K562 (cell line): ENCODE measurements at regions not wholly inside any gene's neighbourhood (a gene's known extent, or its start where the extent isn't known, plus 50 kb on each side); places are given as distances from the start of the nearest gene placed in this dataset.

Experiments used
- ATAC-seq: fragments of 200-7000 bp; cut with Tn5 transposase; 3 replicates; pipeline ENCODE4 v1.9.1; 2020; ENCODE audit warnings: moderate library complexity
- BruUV-seq: library from RNA; stranded (reverse); fragments of 400-500 nt; replicated peaks from 2 replicates; lab custom pipeline; 2021; lab: Mats Ljungman, UMichigan
- CTCF ChIA-PET: fragments of 300-600 bp; formaldehyde crosslinking; extraction: SDS; loops from one replicate; lab custom pipeline; 2021; ENCODE audit warnings: low intra/inter-chr PET ratio; lab: Yijun Ruan, JAX
- POLR2A ChIA-PET: fragments of 300-600, 350-650 bp; sonication (Branson Sonifier 250); formaldehyde crosslinking; extraction: SDS; loops from one replicate; lab custom pipeline; 2021; ENCODE audit warnings: antibody characterized with exemption, inconsistent platforms; lab: Yijun Ruan, JAX
- DNase-seq, 4 experiments: peaks; one replicate each; pipeline versions ENCODE4 v3.0.0 to v3.0.0-alpha.2; 2011 to 2018; ENCODE audit warnings: low spot score in 3 of 4, mixed read lengths in 3 of 4; ENCODE audit errors: extremely low read depth in 1 of 4
- FAIRE-seq: peaks from 2 replicates; lab custom pipeline; 2011; peaks lifted over from hg19 to GRCh38; lab: Jason Lieb, UNC
- H2AFZ ChIP-seq: 2 replicates; pipeline ENCODE4 v1.6.0; 2011; ENCODE audit warnings: low read depth, low read length, control low read depth, inconsistent platforms
- H3K27ac ChIP-seq: fragments of 200-600 bp; 3 replicates; pipeline ENCODE4 v1.8.0; 2011; ENCODE audit warnings: low read depth, mild to moderate bottlenecking, control low read depth, inconsistent platforms, low read length, moderate library complexity, mixed read lengths; ENCODE audit errors: extremely low read depth
- H3K27me3 ChIP-seq, 2 experiments: fragments of 300-600 bp in 1 of 2; 2 replicates in 1 of 2; 3 replicates in 1 of 2; pipeline versions ENCODE4 v1.6.0 to v1.8.0; 2011; ENCODE audit warnings: inconsistent platforms in 2 of 2, low read length in 2 of 2, mild to moderate bottlenecking in 1 of 2, mixed read lengths in 1 of 2, moderate library complexity in 1 of 2; ENCODE audit not compliant: control insufficient read depth in 2 of 2, insufficient read depth in 2 of 2
- H3K36me3 ChIP-seq: fragments of 300-600 bp; 3 replicates; pipeline ENCODE4 v1.8.0; 2011; ENCODE audit warnings: mild to moderate bottlenecking, low read length, inconsistent platforms; ENCODE audit not compliant: control insufficient read depth, insufficient read depth
- H3K4me1 ChIP-seq, 2 experiments: fragments of 200-600 bp in 1 of 2; replicated peaks in 1 of 2; 2 replicates in 1 of 2; 3 replicates in 1 of 2; pipeline versions ENCODE4 v1.5.1 to v1.8.0; 2011; ENCODE audit warnings: inconsistent platforms in 2 of 2, low read length in 2 of 2, mild to moderate bottlenecking in 1 of 2, mixed read lengths in 1 of 2, moderate library complexity in 1 of 2; ENCODE audit not compliant: control insufficient read depth in 2 of 2, insufficient read depth in 2 of 2
- H3K4me2 ChIP-seq: 2 replicates; pipeline ENCODE4 v1.6.1; 2011; ENCODE audit warnings: low read length, control low read depth, inconsistent platforms, mixed read lengths; ENCODE audit not compliant: insufficient read depth
- H3K4me3 ChIP-seq: fragments of 200-600 bp; sonication (generic), shearing (Covaris generic); 2 replicates; pipeline ENCODE4 v1.5.1; 2016; ENCODE audit warnings: control low read depth, inconsistent platforms
- H3K79me2 ChIP-seq: fragments of 200-600 bp; 3 replicates; pipeline ENCODE4 v1.8.0; 2011; ENCODE audit warnings: low read length, inconsistent platforms; ENCODE audit not compliant: control insufficient read depth, insufficient read depth
- H3K9ac ChIP-seq, 2 experiments: 2 replicates each; pipeline versions ENCODE4 v1.6.0 to v1.6.1; 2011; ENCODE audit warnings: low read depth in 2 of 2, low read length in 2 of 2, control low read depth in 1 of 2, inconsistent platforms in 1 of 2, mild to moderate bottlenecking in 1 of 2, mixed read lengths in 1 of 2; ENCODE audit not compliant: insufficient read depth in 1 of 2
- H3K9me1 ChIP-seq: one replicate; pipeline ENCODE4 v1.6.0; 2011; ENCODE audit warnings: inconsistent platforms, mild to moderate bottlenecking, low read length, moderate library complexity; ENCODE audit not compliant: control insufficient read depth, insufficient read depth
- H3K9me3 ChIP-seq: replicated peaks from 2 replicates; pipeline ENCODE4 v1.5.1; 2011; ENCODE audit warnings: low read depth, low read length, inconsistent platforms; ENCODE audit not compliant: control insufficient read depth, insufficient read depth
- H4K20me1 ChIP-seq: replicated peaks from 2 replicates; pipeline ENCODE4 v1.6.1; 2011; ENCODE audit warnings: low read length, inconsistent platforms, mixed read lengths; ENCODE audit not compliant: control insufficient read depth, insufficient read depth
- ERF ChIP-seq: fragments of 450-650 bp; formaldehyde crosslinking; IDR thresholded peaks from 2 replicates; pipeline ENCODE4 v1.4.0; 2020; ENCODE audit warnings: mild to moderate bottlenecking, mixed read lengths
- FOXK2 ChIP-seq, 2 experiments: fragments of 450-650 bp; IDR thresholded peaks in 1 of 2; conservative IDR thresholded peaks in 1 of 2; 2 replicates each; pipeline ENCODE4 v1.6.1; 2016; ENCODE audit warnings: low read depth in 2 of 2, mild to moderate bottlenecking in 1 of 2
- NBN ChIP-seq: fragments of 450-650 bp; IDR thresholded peaks from 2 replicates; pipeline ENCODE4 v1.6.1; 2016; ENCODE audit warnings: low read depth, mild to moderate bottlenecking
- PHF21A ChIP-seq: fragments of 450-650 bp; IDR thresholded peaks from 2 replicates; pipeline ENCODE4 v1.6.1; 2017; ENCODE audit warnings: low read depth, borderline replicate concordance
- PHF8 ChIP-seq: fragments of 200-600 bp; sonication (generic); IDR thresholded peaks from 2 replicates; pipeline ENCODE4 v1.6.1; 2012; ENCODE audit warnings: mixed run types, mild to moderate bottlenecking, inconsistent platforms, low read length, moderate library complexity, borderline replicate concordance
- PHTF2 ChIP-seq: fragments of 250-450 bp; sonication (Bioruptor Pico); IDR thresholded peaks from 2 replicates; pipeline ENCODE4 v1.5.0; 2021; ENCODE audit warnings: mild to moderate bottlenecking
- SLC30A9 ChIP-seq: fragments of 250-450 bp; sonication (Bioruptor Pico); IDR thresholded peaks from 2 replicates; pipeline ENCODE4 v1.8.0; 2022; ENCODE audit warnings: mild to moderate bottlenecking, moderate library complexity
- SNAPC5 ChIP-seq: fragments of 250-450 bp; sonication (Bioruptor Pico); IDR thresholded peaks from 2 replicates; pipeline ENCODE4 v1.8.0; 2021; ENCODE audit warnings: moderate library complexity, mild to moderate bottlenecking, inconsistent platforms
- SNIP1 ChIP-seq: fragments of 450-650 bp; IDR thresholded peaks from 2 replicates; pipeline ENCODE4 v1.7.1; 2017; ENCODE audit warnings: low read depth, mild to moderate bottlenecking
- ZNF134 ChIP-seq: fragments of 250-450 bp; sonication (Bioruptor Pico); conservative IDR thresholded peaks from 2 replicates; pipeline ENCODE4 v1.4.0; 2020
- ZNF282 ChIP-seq: sonication (generic); formaldehyde crosslinking; IDR thresholded peaks from 2 replicates; pipeline ENCODE4 v1.8.1; 2023; ENCODE audit warnings: missing genetic modification reagents
- ZNF518B ChIP-seq: fragments of 250-450 bp; sonication (Bioruptor Pico); IDR thresholded peaks from 2 replicates; pipeline ENCODE4 v1.5.0; 2021; ENCODE audit warnings: mild to moderate bottlenecking, moderate library complexity
- WGBS: fragments of 100-300 bp; shearing (Covaris generic); methylation state at CpG from one replicate; pipeline ENCODE4 v1.1.6; 2016; ENCODE audit warnings: low coverage, mixed read lengths; ENCODE audit not compliant: insufficient coverage; ENCODE audit errors: missing lambda C conversion rate; 5-methylcytosine and 5-hydroxymethylcytosine counted together
- in situ Hi-C: fragments of 300-500 bp; cut with MboI; formaldehyde crosslinking; loops from 4 replicates; pipeline ENCODE4 v1.15.0; 2018; ENCODE audit warnings: inconsistent platforms, mixed read lengths
- intact Hi-C: fragments of 100-400 bp; cut with micrococcal nuclease; formaldehyde crosslinking; loops from 2 replicates; pipeline ENCODE4 v1.14.2; 2022

GRCh38 chr5:30693326-30693725 lies 500.2 kb upstream of the CDH6 start:
- intact Hi-C loops: no loop called here
- FAIRE-seq (no peak), DNase-seq (no peak), ATAC-seq (no peak)
- Histone ChIP-seq H3K4me3 (no peak overlapping the region), H3K36me3 (no peaks in the 10 kb centered on the region), H3K4me1 (no peaks in the 10 kb centered on the region), H3K27me3 (no peaks in the 10 kb centered on the region), H3K9ac (no peak overlapping the region), H3K4me2 (no peak overlapping the region), H3K27ac (no peak overlapping the region), H3K9me1 (no peaks in the 10 kb centered on the region), H2AFZ (no peak overlapping the region), H4K20me1 (no peaks in the 10 kb centered on the region), H3K79me2 (no peaks in the 10 kb centered on the region), H3K9me3 (no peaks in the 10 kb centered on the region)
- POLR2A ChIA-PET: no interaction called here
- WGBS: 0% methylated on average over 2 of the region's 2 CpGs
- CTCF ChIA-PET: no interaction called here
- in situ Hi-C loops: no loop called here
- no TSS peak for BruUV-seq
- no peak for TF ChIP-seq SLC30A9 (CRISPR knock-in tag)

GRCh38 chr5:30690931-30691330 lies 502.6 kb upstream of the CDH6 start:
- intact Hi-C loops: no loop called here
- ChIA-PET CTCF (no interaction called here), POLR2A (no interaction called here)
- Histone ChIP-seq H3K9me1 (no peaks in the 10 kb centered on the region), H3K4me1 (no peaks in the 10 kb centered on the region), H3K27ac (no peak overlapping the region), H3K9me3 (no peaks in the 10 kb centered on the region), H3K36me3 (no peaks in the 10 kb centered on the region), H3K4me2 (no peak overlapping the region), H4K20me1 (no peaks in the 10 kb centered on the region), H3K79me2 (no peaks in the 10 kb centered on the region), H3K4me3 (no peak overlapping the region), H3K9ac (no peak overlapping the region), H2AFZ (no peak overlapping the region), H3K27me3 (no peaks in the 10 kb centered on the region)
- 0% methylated on average over 8 of the region's 8 CpGs for WGBS
- DNase-seq (no peak), FAIRE-seq (no peak), ATAC-seq (no peak)
- BruUV-seq: no TSS peak
- in situ Hi-C loops: no loop called here
- TF ChIP-seq ZNF134 (CRISPR knock-in tag) (no peak), PHTF2 (CRISPR knock-in tag) (no peak), SNIP1 (no peak), ZNF282 (CRISPR knock-in tag) (no peak), SNAPC5 (CRISPR knock-in tag) (no peak), NBN (no peak), ERF (no peak), PHF21A (no peak), ZNF518B (CRISPR knock-in tag) (no peak), PHF8 (no peak), FOXK2 (conservative IDR thresholded peaks at IDR 0.05 in 1 of 2, IDR thresholded peaks at IDR 0.05 in 1 of 2; ENCODE audit: low read depth in 2 of 2) (no peak)
